ENCODE measurements at regions not wholly inside any gene's neighbourhood (a gene's known extent, or its start where the extent isn't known, plus 50 kb on each side); places are given as distances from the start of the nearest gene placed in this dataset.
"Not testable (repeated sequence)": the region's sequence is repeated elsewhere in the genome, so short reads cannot be mapped to it uniquely, and the experiment has no call there.

GRCh38 chr20:51187261-51187660 is 164.4 kb upstream of the KCNG1 start:
- no peak for DNase-seq (ENCODE audit: low spot score)

DNA sequence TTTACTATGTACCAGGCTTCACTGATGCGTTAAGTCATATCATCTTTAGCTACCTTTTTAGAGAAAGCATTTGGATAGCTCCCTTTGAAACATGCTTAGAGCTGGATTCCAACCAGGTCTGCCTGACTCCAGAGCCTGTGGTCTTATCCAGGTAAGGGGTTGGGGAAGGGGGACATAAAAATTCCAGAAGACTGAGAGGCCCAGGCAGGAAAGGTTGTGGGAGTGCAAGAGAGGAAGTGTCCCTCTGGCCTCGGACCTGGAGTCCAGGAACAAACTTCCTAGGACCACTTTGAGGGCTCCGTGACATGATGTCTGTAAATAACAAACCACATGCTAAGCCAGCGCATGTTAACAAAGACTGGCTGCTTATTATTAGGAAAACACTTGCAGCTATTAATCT is 163.0 kb upstream of the KCNG1 start:
- DNase-seq (ENCODE audit: low spot score), result no peak

- DNase-seq (ENCODE audit: low spot score), result no peak
Measured at GRCh38 chr20:51185277-51185676, 162.4 kb upstream of the KCNG1 start.

- DNase-seq (ENCODE audit: low spot score), result no peak
Measured at GRCh38 chr20:51184289-51184688, 161.4 kb upstream of the KCNG1 start.

- DNase-seq (ENCODE audit: low spot score), result no peak
Measured at GRCh38 chr20:51183451-51183850, 160.5 kb upstream of the KCNG1 start.

DNA sequence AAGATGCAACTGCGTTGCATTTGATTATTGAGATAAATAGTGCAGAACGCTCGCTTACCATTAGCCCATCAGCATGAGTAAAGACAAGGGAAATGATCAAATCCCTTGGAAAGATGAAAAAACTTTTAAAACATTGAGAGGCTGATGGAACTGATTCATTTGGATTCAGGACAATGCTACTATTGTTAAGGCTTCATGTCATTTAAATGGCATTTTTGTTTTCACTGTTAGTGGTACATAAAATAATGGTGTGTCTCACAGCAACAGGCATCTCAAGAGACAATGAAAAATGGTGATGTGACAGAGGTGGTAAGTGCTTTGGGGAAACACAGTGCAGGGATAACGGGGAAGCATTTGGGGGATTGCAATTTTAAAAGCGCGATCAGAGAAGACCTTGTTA is 159.7 kb upstream of the KCNG1 start:
- no peak for DNase-seq (ENCODE audit: low spot score)

DNA sequence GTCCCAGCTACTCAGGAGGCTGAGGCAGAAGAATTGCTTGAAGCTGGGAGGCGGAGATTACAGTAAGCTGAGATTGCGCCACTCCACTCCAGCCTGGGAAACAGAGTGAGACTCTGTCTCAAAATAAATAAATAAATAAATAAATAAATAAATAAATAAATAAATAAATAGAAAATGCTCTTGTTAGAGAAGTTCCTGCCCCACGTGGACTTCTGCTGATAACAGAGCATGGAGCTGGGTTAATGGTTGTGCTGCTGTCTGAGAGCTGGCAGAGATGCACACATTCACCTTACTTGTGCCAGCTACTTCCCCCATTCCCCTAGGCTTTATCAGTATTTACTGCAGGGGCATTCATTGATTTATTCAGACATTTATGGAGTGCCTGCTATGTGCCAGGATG is 155.2 kb upstream of the KCNG1 start:
- DNase-seq (ENCODE audit: low spot score), result no peak

- no peak for DNase-seq (ENCODE audit: low spot score)
Measured at GRCh38 chr20:51176876-51177275, 154.0 kb upstream of the KCNG1 start.

DNA sequence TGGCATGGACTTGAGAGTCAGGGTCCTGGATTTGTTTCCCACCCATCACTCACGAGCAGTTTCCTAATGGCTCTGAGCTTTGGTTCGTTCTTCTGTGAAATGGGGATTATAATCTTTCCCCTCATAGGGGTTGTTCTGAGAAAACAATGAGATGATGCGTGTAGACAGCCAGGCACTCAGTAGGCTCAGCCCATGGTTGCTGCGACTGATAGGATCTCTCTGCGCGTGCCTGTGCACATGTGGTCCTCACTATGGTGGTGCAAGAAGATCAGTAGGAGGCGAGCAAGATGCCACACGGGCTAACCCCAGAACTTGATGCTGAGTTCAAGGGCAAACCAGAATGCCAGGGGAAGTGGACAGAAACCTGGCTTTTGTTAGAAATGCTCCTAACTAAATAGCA is 153.5 kb upstream of the KCNG1 start:
- DNase-seq (ENCODE audit: low spot score), result no peak

DNA sequence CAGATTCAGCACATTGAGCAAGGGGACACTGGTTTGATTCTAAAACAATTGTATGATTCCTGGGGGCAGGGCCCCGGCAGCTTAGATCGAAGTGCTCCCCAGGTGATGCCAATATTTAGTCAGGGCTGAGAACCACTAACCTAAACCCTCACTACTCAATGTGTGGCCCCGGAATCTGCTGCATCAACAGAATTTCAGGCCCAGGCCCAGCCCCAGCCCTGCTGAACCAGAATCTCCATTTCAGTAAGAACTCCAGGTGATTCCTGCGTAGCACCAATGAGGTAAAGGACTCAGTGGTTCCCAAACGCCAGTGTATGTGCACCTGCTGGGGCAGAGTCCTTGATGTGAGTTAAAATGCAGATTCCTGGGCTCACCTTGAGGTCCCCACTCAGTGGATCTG is 152.8 kb upstream of the KCNG1 start:
- no peak for DNase-seq (ENCODE audit: low spot score)

DNA sequence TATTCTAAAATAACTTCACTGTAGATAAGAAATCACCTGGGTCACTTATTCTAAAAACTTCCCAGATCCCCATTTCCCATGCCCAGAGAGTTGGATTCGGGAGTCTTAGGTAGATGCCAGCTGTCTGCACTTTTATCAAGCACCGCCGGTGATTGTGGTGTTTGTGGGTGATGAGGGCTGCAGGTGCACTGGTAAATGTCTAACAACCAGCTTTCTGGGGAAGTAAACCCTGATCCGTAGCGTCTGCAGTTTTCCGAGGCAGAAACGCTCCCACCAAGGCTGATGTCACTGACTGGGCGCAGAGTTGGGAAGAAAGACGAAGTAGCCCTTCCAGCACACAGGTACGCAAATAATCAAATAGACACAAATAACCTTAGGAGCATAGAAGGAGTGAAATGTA is 152.2 kb upstream of the KCNG1 start:
- DNase-seq (ENCODE audit: low spot score), result no peak

GRCh38 chr20:51174536-51174935 is 151.6 kb upstream of the KCNG1 start:
- no peak for DNase-seq (ENCODE audit: low spot score)

DNA sequence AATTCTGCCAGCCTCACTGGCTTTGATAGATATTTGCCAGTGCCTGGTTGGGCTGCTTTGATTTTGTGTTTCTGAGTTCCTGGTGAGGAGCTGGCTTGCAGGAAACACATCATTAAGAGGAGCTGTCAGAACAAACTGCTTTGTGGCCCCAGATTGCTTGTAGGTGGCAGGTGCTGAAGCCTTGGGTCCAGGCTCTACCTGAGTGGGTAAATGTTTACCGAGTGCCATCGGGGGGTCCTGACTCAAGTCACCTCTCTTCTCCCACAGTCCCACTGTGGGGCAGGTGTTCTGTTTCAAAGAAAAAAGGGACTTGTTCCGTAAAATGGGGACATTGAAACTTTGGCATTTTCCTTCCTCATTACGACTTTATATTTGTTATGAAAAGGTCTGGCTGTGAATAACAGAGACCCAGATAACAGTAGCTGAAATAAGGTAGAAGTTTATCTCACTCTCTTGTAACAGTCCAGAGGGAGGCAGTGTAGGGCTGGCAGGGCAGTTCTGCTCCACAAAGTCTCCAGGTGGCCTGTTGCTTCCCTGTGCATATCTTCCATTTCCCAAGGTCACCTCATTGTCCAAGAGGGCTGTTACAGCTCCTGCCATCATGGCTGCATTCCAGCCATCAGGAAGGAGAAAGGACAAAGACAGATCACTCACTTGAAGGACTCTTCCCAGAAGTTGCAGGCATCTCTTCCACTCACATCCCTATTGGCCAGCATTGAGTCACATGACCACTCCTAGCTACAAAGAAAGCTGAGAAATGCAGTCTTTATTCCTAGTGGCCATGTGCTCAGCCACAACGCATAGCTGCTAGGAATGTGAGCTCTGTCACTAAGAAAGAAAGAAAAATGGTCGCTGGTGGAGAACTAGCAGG is 149.9 kb upstream of the KCNG1 start:
- no peak for DNase-seq (ENCODE audit: low spot score)

- no peak for DNase-seq (ENCODE audit: low spot score)
Measured at GRCh38 chr20:51171141-51171540, 148.2 kb upstream of the KCNG1 start.

DNA sequence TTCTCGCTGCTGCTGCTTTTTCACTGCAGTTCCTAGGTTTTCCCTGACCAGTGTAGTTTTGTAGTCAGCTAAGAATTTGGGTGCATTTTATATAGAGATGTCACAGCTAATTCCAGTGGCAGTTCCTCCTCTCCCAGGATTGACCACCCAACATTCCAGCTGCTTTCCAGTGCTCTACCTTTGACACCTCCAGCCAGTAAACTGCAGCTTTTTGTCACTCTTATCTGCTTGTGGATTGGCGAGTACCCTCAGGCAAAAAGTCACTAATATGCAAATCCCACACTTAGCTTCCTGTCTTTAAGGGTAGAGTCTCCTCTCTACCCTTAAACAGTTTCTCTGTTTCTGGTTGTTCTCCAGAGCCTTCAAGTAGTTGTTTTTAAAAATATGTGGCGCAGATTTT is 146.9 kb upstream of the KCNG1 start:
- no peak for DNase-seq (ENCODE audit: low spot score)

GRCh38 chr20:51167911-51168310 is 145.0 kb upstream of the KCNG1 start:
- DNase-seq (ENCODE audit: low spot score), result not testable (repeated sequence)

- DNase-seq (ENCODE audit: low spot score), result no peak
Measured at GRCh38 chr20:51166489-51166888, 143.6 kb upstream of the KCNG1 start.

DNA sequence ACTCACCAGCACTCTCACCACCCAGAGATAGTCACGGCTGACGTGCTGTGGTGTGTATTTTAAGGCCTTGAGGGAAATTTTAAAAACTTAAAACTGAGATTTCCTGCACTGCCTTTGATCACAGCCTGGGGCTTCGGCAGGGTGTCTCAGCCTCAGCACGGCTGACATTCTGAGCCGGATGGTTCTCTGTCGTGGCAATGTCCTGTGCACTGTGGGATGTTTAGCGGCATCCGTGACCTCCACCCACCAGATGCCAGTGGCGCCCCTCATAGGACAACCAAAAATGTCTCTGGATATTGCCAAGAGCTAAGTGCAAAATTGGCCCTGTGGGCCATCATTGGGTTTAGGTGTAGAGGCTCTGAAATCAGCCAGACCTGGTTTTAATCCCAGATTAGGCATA is 142.2 kb upstream of the KCNG1 start:
- DNase-seq (ENCODE audit: low spot score), result no peak

DNA sequence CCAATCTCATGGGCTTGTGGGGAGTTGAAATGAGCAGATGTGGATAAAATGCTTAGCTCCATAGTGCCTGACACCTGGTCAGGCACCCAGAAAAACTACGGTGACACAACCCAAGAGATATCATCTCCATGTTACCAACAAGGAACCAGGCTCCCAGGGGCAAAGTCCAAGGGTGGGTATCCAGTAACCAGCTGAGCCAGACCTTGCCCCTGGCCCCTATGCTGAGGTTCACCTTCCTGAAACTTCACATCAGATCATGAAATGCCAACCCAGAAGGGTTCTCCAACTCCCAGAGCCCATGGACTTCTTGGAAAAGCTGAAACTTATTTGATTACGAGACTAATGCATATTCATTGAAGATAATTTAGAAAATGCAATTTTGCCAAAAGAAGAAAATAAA is 141.8 kb upstream of the KCNG1 start:
- no peak for DNase-seq (ENCODE audit: low spot score)

DNA sequence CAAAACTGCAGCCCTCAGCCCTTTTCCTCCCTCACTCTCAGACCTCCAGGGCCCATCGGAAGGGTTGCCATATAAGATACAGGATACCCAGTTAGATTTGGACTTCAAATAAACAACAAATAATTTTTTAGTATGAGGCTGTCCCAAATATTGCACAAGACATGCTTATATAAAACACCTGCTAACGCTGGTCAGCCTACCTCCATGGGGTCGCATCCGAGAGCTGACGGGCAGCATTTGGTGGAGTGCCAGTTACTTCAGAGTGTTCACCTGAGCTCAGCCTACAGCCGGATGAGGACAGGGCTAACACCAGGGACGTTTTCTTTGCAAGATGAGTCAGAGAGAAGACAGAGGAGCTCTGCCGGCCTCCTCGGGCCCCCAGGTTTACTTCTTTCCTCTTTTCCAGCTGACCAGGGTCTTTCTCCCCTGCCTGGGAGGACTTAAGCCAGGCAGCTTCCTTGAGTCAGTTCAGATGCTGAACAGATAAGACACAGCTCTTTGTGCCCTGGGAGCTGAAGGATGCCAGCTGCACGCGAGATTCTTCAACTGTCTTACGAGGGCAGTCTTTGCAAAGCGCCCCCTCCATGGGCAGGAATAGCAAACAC is 141.2 kb upstream of the KCNG1 start:
- DNase-seq (ENCODE audit: low spot score), result no peak

DNA sequence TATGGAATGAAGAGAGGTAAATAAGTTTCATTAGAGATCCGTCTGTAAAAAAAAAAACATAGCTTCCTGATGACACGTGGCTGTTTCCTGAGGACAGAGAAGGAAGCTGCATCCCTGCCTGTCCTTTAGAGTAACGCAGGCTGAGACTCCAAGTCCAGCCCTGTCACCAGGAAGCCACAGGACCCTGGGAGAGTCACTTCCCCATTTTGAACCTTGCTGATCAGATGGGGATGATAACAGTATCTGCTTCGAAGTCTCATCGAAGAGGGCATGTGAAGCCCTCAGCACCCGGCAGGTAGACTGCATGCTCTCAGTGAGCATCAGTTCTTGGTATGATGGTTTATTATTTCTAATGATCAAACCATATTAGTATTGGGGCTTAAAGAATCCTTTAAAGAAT is 139.1 kb upstream of the KCNG1 start:
- no peak for DNase-seq (ENCODE audit: low spot score)

- DNase-seq (ENCODE audit: low spot score), result no peak
Measured at GRCh38 chr20:51160821-51161220, 137.9 kb upstream of the KCNG1 start.

DNA sequence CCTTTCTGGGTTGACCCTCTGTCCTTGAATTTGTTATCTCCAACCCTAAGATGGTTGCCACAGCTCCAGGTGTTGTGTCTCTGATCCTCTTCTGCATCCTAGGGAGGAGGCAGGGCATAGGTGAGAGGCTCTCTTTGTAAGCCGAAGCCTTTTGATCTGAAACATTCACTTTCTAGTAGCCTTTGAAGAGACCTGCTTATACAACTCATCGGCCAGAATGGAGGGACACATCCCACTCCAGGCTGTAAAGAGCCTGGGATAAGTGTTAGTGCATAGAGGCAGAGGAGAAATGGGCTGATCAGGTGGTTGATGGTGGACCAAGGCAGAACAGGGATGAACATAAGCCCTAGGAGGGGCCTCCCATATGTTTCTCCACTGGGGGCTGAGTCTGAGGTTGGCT is 137.1 kb upstream of the KCNG1 start:
- DNase-seq (ENCODE audit: low spot score), result no peak

GRCh38 chr20:51159303-51159702 is 136.4 kb upstream of the KCNG1 start:
- DNase-seq (ENCODE audit: low spot score), result no peak

All from SW480 (cell line).